SU-DHL-6 (cell line): ENCODE measurements at regions not wholly inside any gene's neighbourhood (a gene's known extent, or its start where the extent isn't known, plus 50 kb on each side); places are given as distances from the start of the nearest gene placed in this dataset.

Experiments used
- EZH2phosphoT487 ChIP-seq: fragments of 200-600 bp; sonication (generic), shearing (Covaris generic); conservative IDR thresholded peaks from 2 replicates; pipeline ENCODE4 v1.6.1; 2018; ENCODE audit warnings: mild to moderate bottlenecking, antibody characterized with exemption, low read length, moderate library complexity, mixed read lengths
- TF ChIP-seq, protein P1 (sequence below): fragments of 200-600 bp; sonication (generic); IDR thresholded peaks from one replicate; pipeline ENCODE4 v1.5.1; 2017; ENCODE audit warnings: antibody characterized with exemption, mild to moderate bottlenecking, low read length, moderate library complexity; ENCODE audit not compliant: insufficient read depth, poor library complexity, severe bottlenecking

DNA sequence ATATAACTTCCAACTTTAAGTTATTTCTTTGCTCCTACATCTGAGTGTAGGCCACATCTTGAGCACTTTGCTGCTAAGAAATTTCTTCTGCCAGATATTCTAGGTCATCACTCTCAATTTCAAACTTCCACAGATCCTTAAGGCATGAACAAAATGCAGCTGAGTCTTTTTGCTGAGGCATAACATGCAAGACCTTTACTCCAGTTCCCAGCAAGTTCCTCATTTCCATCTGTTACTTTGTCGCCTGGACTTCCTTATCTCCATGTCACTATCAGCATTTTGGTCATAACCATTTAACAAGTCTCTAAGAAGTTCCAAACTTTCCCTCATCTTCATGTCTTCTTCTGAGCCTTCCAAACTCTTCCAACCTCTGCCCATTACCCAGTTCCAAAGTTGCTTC is 1077.3 kb upstream of the TMEFF2 start:
- TF ChIP-seq, protein P1, sequence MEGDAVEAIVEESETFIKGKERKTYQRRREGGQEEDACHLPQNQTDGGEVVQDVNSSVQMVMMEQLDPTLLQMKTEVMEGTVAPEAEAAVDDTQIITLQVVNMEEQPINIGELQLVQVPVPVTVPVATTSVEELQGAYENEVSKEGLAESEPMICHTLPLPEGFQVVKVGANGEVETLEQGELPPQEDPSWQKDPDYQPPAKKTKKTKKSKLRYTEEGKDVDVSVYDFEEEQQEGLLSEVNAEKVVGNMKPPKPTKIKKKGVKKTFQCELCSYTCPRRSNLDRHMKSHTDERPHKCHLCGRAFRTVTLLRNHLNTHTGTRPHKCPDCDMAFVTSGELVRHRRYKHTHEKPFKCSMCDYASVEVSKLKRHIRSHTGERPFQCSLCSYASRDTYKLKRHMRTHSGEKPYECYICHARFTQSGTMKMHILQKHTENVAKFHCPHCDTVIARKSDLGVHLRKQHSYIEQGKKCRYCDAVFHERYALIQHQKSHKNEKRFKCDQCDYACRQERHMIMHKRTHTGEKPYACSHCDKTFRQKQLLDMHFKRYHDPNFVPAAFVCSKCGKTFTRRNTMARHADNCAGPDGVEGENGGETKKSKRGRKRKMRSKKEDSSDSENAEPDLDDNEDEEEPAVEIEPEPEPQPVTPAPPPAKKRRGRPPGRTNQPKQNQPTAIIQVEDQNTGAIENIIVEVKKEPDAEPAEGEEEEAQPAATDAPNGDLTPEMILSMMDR: no peak
- no peak for TF ChIP-seq EZH2phosphoT487
